Muscle of leg (tissue), 3 donors: ENCODE measurements at regions not wholly inside any gene's neighbourhood (a gene's known extent, or its start where the extent isn't known, plus 50 kb on each side); places are given as distances from the start of the nearest gene placed in this dataset.
"Not testable (repeated sequence)": the region's sequence is repeated elsewhere in the genome, so short reads cannot be mapped to it uniquely, and the experiment has no call there.

ENCODE experiments used
- DNase-seq: peaks from one replicate; pipeline ENCODE4 v3.0.0; 2013
- H3K27ac ChIP-seq: one replicate; pipeline ENCODE4 v1.5.1; 2013; ENCODE audit warnings: mild to moderate bottlenecking, low read length, control low read depth
- H3K27me3 ChIP-seq: one replicate; pipeline ENCODE4 v1.6.1; 2013; ENCODE audit warnings: low read length; ENCODE audit not compliant: control insufficient read depth, insufficient read depth
- H3K36me3 ChIP-seq: one replicate; pipeline ENCODE4 v1.6.1; 2013; ENCODE audit warnings: low read length; ENCODE audit not compliant: control insufficient read depth, insufficient read depth
- H3K4me1 ChIP-seq: one replicate; pipeline ENCODE4 v1.6.1; 2013; ENCODE audit warnings: low read length; ENCODE audit not compliant: control insufficient read depth, insufficient read depth
- H3K4me3 ChIP-seq: one replicate; pipeline ENCODE4 v1.5.1; 2013; ENCODE audit warnings: low read length, control low read depth
- H3K9me3 ChIP-seq: replicated peaks from 2 replicates; pipeline ENCODE4 v1.6.1; 2013; ENCODE audit warnings: low read depth, low read length; ENCODE audit not compliant: control insufficient read depth
- WGBS: methylation state at CpG from one replicate; pipeline ENCODE4 v1.1.5; 2013; ENCODE audit warnings: missing lambda C conversion rate; ENCODE audit not compliant: insufficient coverage; 5-methylcytosine and 5-hydroxymethylcytosine counted together

- Histone ChIP-seq H3K27ac (no peak overlapping the region), H3K9me3 (no peaks in the 10 kb centered on the region), H3K4me3 (no peak overlapping the region), H3K27me3 (no peaks in the 10 kb centered on the region), H3K36me3 (no peaks in the 10 kb centered on the region), H3K4me1 (no peaks in the 10 kb centered on the region)
- no CpG with 5 or more reads among the region's 1 CpG for WGBS
- DNase-seq: peak; percentile 73
Observed at GRCh38 chr4:37758226-37758625, 68.3 kb upstream of the PGM2 start.

- Histone ChIP-seq H3K4me1 (no peaks in the 10 kb centered on the region), H3K36me3 (no peaks in the 10 kb centered on the region), H3K9me3 (no peaks in the 10 kb centered on the region), H3K27me3 (no peaks in the 10 kb centered on the region), H3K4me3 (no peak overlapping the region), H3K27ac (peak overlapping the region; percentile 6)
- WGBS: 63% methylated on average over 2 of the region's 4 CpGs
- no peak for DNase-seq
Observed at GRCh38 chr4:37757761-37758160, 68.7 kb upstream of the PGM2 start.

- DNase-seq: no peak
- H3K4me1 ChIP-seq: no peaks in the 10 kb centered on the region
- no peaks in the 10 kb centered on the region for H3K9me3 ChIP-seq
- H3K27me3 ChIP-seq: no peaks in the 10 kb centered on the region
- WGBS: 44% methylated on average over 3 of the region's 5 CpGs
- H3K27ac ChIP-seq: no peak overlapping the region
- H3K36me3 ChIP-seq: no peaks in the 10 kb centered on the region
- H3K4me3 ChIP-seq: no peak overlapping the region
Observed at GRCh38 chr4:37757121-37757520, 69.4 kb upstream of the PGM2 start.

- no peaks in the 10 kb centered on the region for H3K9me3 ChIP-seq
- no peaks in the 10 kb centered on the region for H3K36me3 ChIP-seq
- 54% methylated on average over 5 of the region's 6 CpGs for WGBS
- peak; percentile 28 for DNase-seq
- no peak overlapping the region for H3K4me3 ChIP-seq
- no peaks in the 10 kb centered on the region for H3K27me3 ChIP-seq
- no peaks in the 10 kb centered on the region for H3K4me1 ChIP-seq
- no peak overlapping the region for H3K27ac ChIP-seq
Observed at GRCh38 chr4:37754410-37755185, 68.4 kb upstream of the RELL1 start.

- DNase-seq: peak; percentile 51
- H3K27ac ChIP-seq: no peak overlapping the region
- no peak overlapping the region for H3K4me3 ChIP-seq
- H3K9me3 ChIP-seq: no peaks in the 10 kb centered on the region
- no peaks in the 10 kb centered on the region for H3K27me3 ChIP-seq
- H3K36me3 ChIP-seq: no peaks in the 10 kb centered on the region
- WGBS: no CpG with 5 or more reads among the region's 1 CpG
- H3K4me1 ChIP-seq: no peaks in the 10 kb centered on the region
Observed at GRCh38 chr4:37749398-37749988, 63.3 kb upstream of the RELL1 start.

- DNase-seq: peak; percentile 49
- no peak overlapping the region for H3K4me3 ChIP-seq
- no CpG with 5 or more reads among the region's 2 CpGs for WGBS
- H3K9me3 ChIP-seq: no peaks in the 10 kb centered on the region
- H3K4me1 ChIP-seq: no peaks in the 10 kb centered on the region
- no peak overlapping the region for H3K27ac ChIP-seq
- no peaks in the 10 kb centered on the region for H3K27me3 ChIP-seq
- no peaks in the 10 kb centered on the region for H3K36me3 ChIP-seq
Observed at GRCh38 chr4:37748485-37748884, 62.3 kb upstream of the RELL1 start.

GRCh38 chr4:37747772-37748330 lies 61.7 kb upstream of the RELL1 start:
- Histone ChIP-seq H3K27me3 (no peaks in the 10 kb centered on the region), H3K4me1 (no peaks in the 10 kb centered on the region), H3K9me3 (no peaks in the 10 kb centered on the region), H3K4me3 (no peak overlapping the region), H3K27ac (no peak overlapping the region), H3K36me3 (no peaks in the 10 kb centered on the region)
- WGBS: no CpG with 5 or more reads among the region's 6 CpGs
- DNase-seq: no peak

GRCh38 chr4:37746852-37747251 lies 60.7 kb upstream of the RELL1 start:
- not testable (repeated sequence) for H3K4me3 ChIP-seq, H3K27ac ChIP-seq, H3K36me3 ChIP-seq, H3K4me1 ChIP-seq, DNase-seq, H3K9me3 ChIP-seq, H3K27me3 ChIP-seq
- 100% methylated on average over 2 of the region's 5 CpGs for WGBS

- Histone ChIP-seq H3K4me3 (no peak overlapping the region), H3K27me3 (no peaks in the 10 kb centered on the region), H3K27ac (no peak overlapping the region), H3K36me3 (no peaks in the 10 kb centered on the region), H3K4me1 (no peaks in the 10 kb centered on the region), H3K9me3 (no peaks in the 10 kb centered on the region)
- DNase-seq: peak; percentile 13
Observed at GRCh38 chr4:37745946-37746345, 59.8 kb upstream of the RELL1 start.

GRCh38 chr4:37742149-37742548 lies 56.0 kb upstream of the RELL1 start:
- no peaks in the 10 kb centered on the region for H3K9me3 ChIP-seq
- H3K27ac ChIP-seq: no peak overlapping the region
- H3K4me3 ChIP-seq: no peak overlapping the region
- H3K27me3 ChIP-seq: no peaks in the 10 kb centered on the region
- DNase-seq: no peak
- no peaks in the 10 kb centered on the region for H3K4me1 ChIP-seq
- WGBS: no CpG with 5 or more reads among the region's 1 CpG
- H3K36me3 ChIP-seq: no peaks in the 10 kb centered on the region
